B cell (primary cell): ENCODE measurements at regions not wholly inside any gene's neighbourhood (a gene's known extent, or its start where the extent isn't known, plus 50 kb on each side); places are given as distances from the start of the nearest gene placed in this dataset.

Source experiments
- ATAC-seq: fragments of 200-7000 bp; cut with Tn5 transposase; one replicate; pipeline ENCODE4 v1.10.0; 2021; ENCODE audit warnings: low read depth, mild to moderate bottlenecking, moderate number of reproducible peaks, moderate library complexity
- CTCF ChIA-PET: fragments of 350-600 bp; sonication (Branson Sonifier 250); formaldehyde crosslinking; loops from one replicate; lab custom pipeline; 2021; ENCODE audit warnings: antibody characterized with exemption, inconsistent platforms; lab: Charles Lee
- POLR2A ChIA-PET: fragments of 350-600 bp; sonication (Branson Sonifier 250); formaldehyde crosslinking; loops from one replicate; lab custom pipeline; 2021; ENCODE audit warnings: antibody characterized with exemption; lab: Charles Lee
- DNase-seq: peaks from one replicate; pipeline ENCODE4 v3.0.0; 2013
- H2AFZ ChIP-seq: 2 replicates; pipeline ENCODE4 v1.6.1; 2012; ENCODE audit warnings: mild to moderate bottlenecking, low read depth, low read length; ENCODE audit not compliant: insufficient read depth, poor library complexity, severe bottlenecking
- H3K27ac ChIP-seq, 2 donors: 1 replicate in 1 of 2; 2 replicates in 1 of 2; pipeline ENCODE4 v1.5.1; 2012 to 2013; ENCODE audit warnings: low read length in 2 of 2, mild to moderate bottlenecking in 2 of 2, moderate library complexity in 1 of 2
- H3K27me3 ChIP-seq, 4 experiments: fragments of 200-600 bp in 1 of 4; sonication (generic) in 1 of 4; replicated peaks in 1 of 4; 1 replicate in 2 of 4; 2 replicates in 2 of 4; pipeline versions ENCODE4 v1.6.1 to v1.7.0; 2013 to 2016; ENCODE audit warnings: low read length in 3 of 4, mild to moderate bottlenecking in 2 of 4, mixed read lengths in 1 of 4, moderate library complexity in 1 of 4; ENCODE audit not compliant: insufficient read depth in 4 of 4, control insufficient read depth in 3 of 4; ENCODE audit errors: control extremely low read depth in 1 of 4
- H3K36me3 ChIP-seq, 2 experiments: replicated peaks in 1 of 2; 1 replicate in 1 of 2; 2 replicates in 1 of 2; pipeline versions ENCODE4 v1.6.1 to v1.7.1; 2013; ENCODE audit warnings: low read length in 1 of 2; ENCODE audit not compliant: insufficient read depth in 2 of 2, control insufficient read depth in 1 of 2; ENCODE audit errors: control extremely low read depth in 1 of 2, extremely low read depth in 1 of 2
- H3K4me1 ChIP-seq, 2 donors: fragments of 200-600 bp in 1 of 2; sonication (generic) in 1 of 2; 1 replicate in 1 of 2; 2 replicates in 1 of 2; pipeline versions ENCODE4 v1.5.1 to v1.6.1; 2013 to 2017; ENCODE audit warnings: low read length in 2 of 2; ENCODE audit not compliant: control insufficient read depth in 2 of 2, insufficient read depth in 2 of 2
- H3K4me2 ChIP-seq: replicated peaks from 2 replicates; pipeline ENCODE3; 2012; ENCODE audit warnings: mild to moderate bottlenecking, low read depth, low read length; ENCODE audit not compliant: poor library complexity, severe bottlenecking
- H3K4me3 ChIP-seq, 5 experiments: fragments of 200-600 bp in 1 of 5; sonication (generic) in 1 of 5; 1 replicate in 3 of 5; 2 replicates in 2 of 5; pipeline versions ENCODE4 v1.5.1 to v1.7.0; 2011 to 2016; ENCODE audit warnings: low read length in 4 of 5, mild to moderate bottlenecking in 4 of 5, low read depth in 2 of 5, control low read depth in 1 of 5, moderate library complexity in 1 of 5; ENCODE audit not compliant: insufficient read depth in 1 of 5; ENCODE audit errors: control extremely low read depth in 1 of 5, extremely low read depth in 1 of 5
- H3K79me2 ChIP-seq: fragments of 200-600 bp; sonication (generic); one replicate; pipeline ENCODE4 v1.6.0; 2016; ENCODE audit warnings: low read length; ENCODE audit not compliant: control insufficient read depth, insufficient read depth
- H3K9ac ChIP-seq: fragments of 200-600 bp; sonication (generic); 2 replicates; pipeline ENCODE4 v1.6.1; 2017; ENCODE audit warnings: mild to moderate bottlenecking, low read length, moderate library complexity
- H3K9me3 ChIP-seq, 3 donors: one replicate each; pipeline versions ENCODE4 v1.6.1 to v1.7.1; 2013; ENCODE audit warnings: low read length in 2 of 3; ENCODE audit not compliant: control insufficient read depth in 2 of 3, insufficient read depth in 1 of 3; ENCODE audit errors: control extremely low read depth in 1 of 3
- H4K20me1 ChIP-seq: 2 replicates; pipeline ENCODE4 v1.6.0; 2012; ENCODE audit warnings: mild to moderate bottlenecking, low read length; ENCODE audit not compliant: insufficient read depth, control insufficient read depth, poor library complexity, severe bottlenecking
- H3K27ac Mint-ChIP-seq: one replicate; pipeline ENCODE4 v1.8.0; 2021; ENCODE audit warnings: mixed read lengths
- H3K27me3 Mint-ChIP-seq: one replicate; pipeline ENCODE4 v1.8.0; 2021; ENCODE audit warnings: mixed read lengths
- H3K4me1 Mint-ChIP-seq: one replicate; pipeline ENCODE4 v1.8.0; 2021; ENCODE audit warnings: mixed read lengths
- H3K4me3 Mint-ChIP-seq: one replicate; pipeline ENCODE4 v1.8.0; 2021; ENCODE audit warnings: mixed read lengths
- H3K9me3 Mint-ChIP-seq: one replicate; pipeline ENCODE4 v1.8.0; 2022; ENCODE audit warnings: mixed read lengths; ENCODE audit not compliant: insufficient read depth
- CTCF ChIP-seq: fragments of 200-600 bp; IDR thresholded peaks from one replicate; pipeline ENCODE4 v1.8.0; 2022; ENCODE audit warnings: antibody characterized with exemption, mild to moderate bottlenecking
- EZH2 ChIP-seq: IDR thresholded peaks from 2 replicates; pipeline ENCODE4 v1.6.1; 2012; ENCODE audit warnings: borderline replicate concordance, low read depth, mild to moderate bottlenecking, moderate library complexity, low read length; ENCODE audit not compliant: insufficient read depth, poor library complexity, severe bottlenecking
- WGBS: methylation state at CpG from one replicate; pipeline ENCODE4 v1.1.5; 2013; ENCODE audit warnings: missing lambda C conversion rate; ENCODE audit not compliant: insufficient coverage; 5-methylcytosine and 5-hydroxymethylcytosine counted together
- intact Hi-C: fragments of 100-400 bp; cut with micrococcal nuclease; formaldehyde crosslinking; loops from one replicate; pipeline ENCODE4 v1.10.0; 2022

- Mint-ChIP-seq H3K4me3 (no peak overlapping the region), H3K4me1 (no peaks in the 10 kb centered on the region), H3K27ac (no peak overlapping the region), H3K27me3 (peaks cover 14% of the 10 kb centered on the region), H3K9me3 (no peaks in the 10 kb centered on the region)
- DNase-seq (no peak), ATAC-seq (no peak)
- no peak overlapping the region for H3K4me2 ChIP-seq
- H3K79me2 ChIP-seq = no peaks in the 10 kb centered on the region
- H4K20me1 ChIP-seq = no peaks in the 10 kb centered on the region
- H2AFZ ChIP-seq = no peak overlapping the region
- H3K4me1 ChIP-seq = no peaks in the 10 kb centered on the region
- no peaks in the 10 kb centered on the region for H3K36me3 ChIP-seq
- H3K27ac ChIP-seq = no peak overlapping the region
- intact Hi-C loops = no loop called here
- H3K4me3 ChIP-seq = no peak overlapping the region
- H3K27me3 ChIP-seq = peaks cover 0 to 3% (median 0%) of the 10 kb centered on the region in 4 experiments
- H3K9me3 ChIP-seq = no peaks in the 10 kb centered on the region
- no peak overlapping the region for H3K9ac ChIP-seq
- CTCF ChIA-PET = no interaction called here
- no peak for TF ChIP-seq EZH2
- TF ChIP-seq CTCF = no peak
- POLR2A ChIA-PET = no interaction called here
- 73% methylated on average over 5 of the region's 9 CpGs for WGBS
Measured at GRCh38 chr16:9408297-9408878, 316.9 kb downstream of the HAPSTR1 start.

GRCh38 chr16:9409560-9410493 is 318.4 kb downstream of the HAPSTR1 start:
- Histone ChIP-seq H3K9me3 (no peaks in the 10 kb centered on the region), H3K9ac (no peak overlapping the region), H3K79me2 (no peaks in the 10 kb centered on the region), H3K27me3 (peaks cover 0 to 3% (median 0%) of the 10 kb centered on the region in 4 experiments), H3K4me2 (no peak overlapping the region), H2AFZ (no peak overlapping the region), H3K36me3 (no peaks in the 10 kb centered on the region), H3K4me1 (no peaks in the 10 kb centered on the region), H3K4me3 (no peak overlapping the region), H4K20me1 (no peaks in the 10 kb centered on the region), H3K27ac (no peak overlapping the region)
- intact Hi-C loops = no loop called here
- Mint-ChIP-seq H3K4me1 (no peaks in the 10 kb centered on the region), H3K27ac (no peak overlapping the region), H3K27me3 (peaks cover 14% of the 10 kb centered on the region), H3K9me3 (no peaks in the 10 kb centered on the region), H3K4me3 (no peak overlapping the region)
- no peak for TF ChIP-seq EZH2
- no peak for TF ChIP-seq CTCF
- DNase-seq = no peak
- WGBS = no CpG with 5 or more reads among the region's 10 CpGs
- ChIA-PET POLR2A (no interaction called here), CTCF (no interaction called here)
- no peak for ATAC-seq
